GM12865 (cell line): ENCODE measurements at regions not wholly inside any gene's neighbourhood (a gene's known extent, or its start where the extent isn't known, plus 50 kb on each side); places are given as distances from the start of the nearest gene placed in this dataset.

Experiments used
- DNase-seq: peaks from one replicate; pipeline ENCODE4 v3.0.0; 2010; ENCODE audit warnings: low read depth
- H3K4me3 ChIP-seq: 2 replicates; pipeline ENCODE4 v1.5.1; 2011; ENCODE audit warnings: mild to moderate bottlenecking, low read depth, low read length, control low read depth
- TF ChIP-seq, protein P1 (sequence below): IDR thresholded peaks from 2 replicates; pipeline ENCODE4 v1.5.1; 2011; ENCODE audit warnings: low read length, control low read depth, low read depth, inconsistent platforms; ENCODE audit not compliant: insufficient read depth; ENCODE audit errors: missing control alignments

DNA sequence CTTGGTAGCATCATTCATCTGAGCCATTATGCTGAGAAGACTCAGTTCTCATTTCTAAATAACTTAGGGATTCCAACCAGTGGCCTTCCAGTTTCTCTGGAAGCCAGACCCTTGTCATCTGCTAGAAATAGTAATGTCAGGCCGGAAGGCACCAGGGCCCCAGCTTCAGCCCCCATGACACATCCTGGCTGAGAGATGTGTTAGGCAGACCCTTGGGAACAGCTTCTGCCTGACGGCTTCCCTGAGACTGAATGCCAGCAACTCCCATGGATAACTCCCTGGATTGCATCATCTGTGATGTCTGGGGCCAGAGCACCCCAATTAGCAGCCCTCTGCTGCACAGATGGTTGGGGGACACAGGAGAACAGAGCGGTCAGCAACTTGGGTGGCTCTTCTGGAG lies 583.5 kb upstream of the TBX3 start:
- DNase-seq: no peak
- TF ChIP-seq, protein P1, sequence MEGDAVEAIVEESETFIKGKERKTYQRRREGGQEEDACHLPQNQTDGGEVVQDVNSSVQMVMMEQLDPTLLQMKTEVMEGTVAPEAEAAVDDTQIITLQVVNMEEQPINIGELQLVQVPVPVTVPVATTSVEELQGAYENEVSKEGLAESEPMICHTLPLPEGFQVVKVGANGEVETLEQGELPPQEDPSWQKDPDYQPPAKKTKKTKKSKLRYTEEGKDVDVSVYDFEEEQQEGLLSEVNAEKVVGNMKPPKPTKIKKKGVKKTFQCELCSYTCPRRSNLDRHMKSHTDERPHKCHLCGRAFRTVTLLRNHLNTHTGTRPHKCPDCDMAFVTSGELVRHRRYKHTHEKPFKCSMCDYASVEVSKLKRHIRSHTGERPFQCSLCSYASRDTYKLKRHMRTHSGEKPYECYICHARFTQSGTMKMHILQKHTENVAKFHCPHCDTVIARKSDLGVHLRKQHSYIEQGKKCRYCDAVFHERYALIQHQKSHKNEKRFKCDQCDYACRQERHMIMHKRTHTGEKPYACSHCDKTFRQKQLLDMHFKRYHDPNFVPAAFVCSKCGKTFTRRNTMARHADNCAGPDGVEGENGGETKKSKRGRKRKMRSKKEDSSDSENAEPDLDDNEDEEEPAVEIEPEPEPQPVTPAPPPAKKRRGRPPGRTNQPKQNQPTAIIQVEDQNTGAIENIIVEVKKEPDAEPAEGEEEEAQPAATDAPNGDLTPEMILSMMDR: no peak

DNA sequence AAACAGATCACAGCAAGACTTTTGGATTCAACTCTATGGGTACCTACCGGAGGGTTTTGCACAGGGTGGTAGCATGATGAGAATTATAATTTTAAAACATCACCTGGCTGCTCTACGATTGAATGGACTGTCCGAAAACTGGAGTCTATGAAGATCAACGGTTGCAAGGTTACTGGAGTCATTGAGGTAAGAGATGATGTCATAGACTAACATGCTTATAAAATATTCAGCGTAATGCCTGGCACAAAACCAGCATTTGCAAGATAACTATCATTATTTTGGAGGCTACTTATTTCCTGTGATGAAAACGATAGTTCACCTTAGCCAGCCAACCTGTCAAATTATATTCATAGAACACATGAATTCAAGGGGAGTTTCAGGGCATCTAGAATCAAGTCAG lies 580.6 kb upstream of the TBX3 start:
- TF ChIP-seq, protein P1: no peak
- no peak for DNase-seq
- H3K4me3 ChIP-seq: no peak overlapping the region

More for the DNA sequence above, 583.5 kb upstream of the TBX3 start:
- H3K4me3 ChIP-seq: no peak overlapping the region

DNA sequence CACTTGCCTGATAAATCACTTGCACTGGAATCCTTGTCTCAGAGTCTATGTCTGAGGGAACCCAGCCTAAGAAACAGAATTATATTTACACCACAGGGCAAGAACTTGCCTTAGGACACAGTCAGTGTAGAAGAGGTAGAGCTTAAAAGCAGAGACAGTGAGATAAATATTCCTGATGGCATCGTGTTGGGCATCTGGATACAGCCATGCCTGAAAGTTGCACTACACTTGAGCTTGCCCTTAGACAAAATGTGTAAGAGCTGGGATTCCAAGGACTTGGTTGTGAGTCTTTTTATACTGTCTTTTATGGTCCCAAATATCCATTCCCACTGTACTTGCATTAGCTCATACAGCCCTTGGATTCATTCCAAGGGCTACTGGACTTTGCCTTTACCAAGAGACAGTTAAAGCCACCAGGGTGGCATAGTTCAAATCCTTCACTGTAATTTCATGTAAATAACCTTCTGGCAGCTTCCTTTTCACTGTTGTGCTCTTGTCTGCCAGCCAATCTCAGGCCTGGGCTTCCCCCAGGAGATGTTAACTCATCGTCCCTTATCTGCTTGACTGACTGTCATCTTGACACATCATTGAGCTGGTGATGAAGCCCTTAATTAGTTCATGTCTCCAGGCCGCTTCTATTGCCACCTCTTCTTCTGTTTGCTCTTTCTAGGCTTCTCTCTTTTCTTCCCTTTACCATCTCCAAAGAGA lies 577.9 kb upstream of the TBX3 start:
- H3K4me3 ChIP-seq: no peak overlapping the region
- TF ChIP-seq, protein P1: no peak
- DNase-seq: peak; percentile 19

DNA sequence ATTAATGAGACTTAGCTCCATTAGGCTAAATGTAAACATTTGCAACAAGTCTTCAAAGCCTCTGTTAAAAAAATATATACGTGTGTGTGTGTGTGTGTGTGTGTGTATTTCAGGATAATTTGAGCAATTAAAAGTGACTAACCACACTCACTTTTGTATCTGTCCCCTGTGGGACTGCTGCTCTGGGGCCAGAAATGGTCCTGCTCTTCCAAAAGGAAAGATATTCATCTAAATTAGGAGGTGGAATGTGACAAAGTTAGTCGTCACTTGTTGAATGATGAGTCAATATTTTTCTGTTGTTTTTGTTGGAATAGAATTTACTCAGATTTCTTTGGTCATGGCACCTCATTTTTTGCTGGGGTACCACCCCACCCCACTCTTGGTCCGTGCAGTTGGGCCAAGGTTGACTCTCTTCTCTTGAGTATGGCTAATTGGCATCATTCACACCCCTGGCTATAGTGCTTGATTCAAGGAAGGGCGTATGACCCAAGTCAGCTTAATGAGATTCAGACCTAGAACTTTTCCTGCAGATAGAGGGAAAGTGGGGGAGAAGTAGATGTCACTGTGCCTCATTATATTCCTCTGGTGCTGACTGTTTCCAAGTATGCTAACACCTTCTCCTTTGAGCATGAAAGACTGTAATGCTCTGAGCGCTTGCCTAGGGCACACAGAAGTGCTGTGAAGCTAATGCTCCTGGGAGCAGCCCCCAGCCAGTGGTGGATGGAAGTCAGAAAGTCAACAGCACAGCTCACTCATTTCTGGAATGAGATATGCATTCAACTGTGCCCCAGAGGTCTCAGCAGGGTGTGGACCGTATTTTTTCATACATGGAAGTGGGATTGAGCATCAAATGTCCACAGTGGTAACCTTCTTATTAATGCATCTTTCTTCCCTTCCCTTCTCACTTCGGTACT lies 577.0 kb upstream of the TBX3 start:
- H3K4me3 ChIP-seq: no peak overlapping the region
- no peak for DNase-seq
- TF ChIP-seq, protein P1: no peak

DNA sequence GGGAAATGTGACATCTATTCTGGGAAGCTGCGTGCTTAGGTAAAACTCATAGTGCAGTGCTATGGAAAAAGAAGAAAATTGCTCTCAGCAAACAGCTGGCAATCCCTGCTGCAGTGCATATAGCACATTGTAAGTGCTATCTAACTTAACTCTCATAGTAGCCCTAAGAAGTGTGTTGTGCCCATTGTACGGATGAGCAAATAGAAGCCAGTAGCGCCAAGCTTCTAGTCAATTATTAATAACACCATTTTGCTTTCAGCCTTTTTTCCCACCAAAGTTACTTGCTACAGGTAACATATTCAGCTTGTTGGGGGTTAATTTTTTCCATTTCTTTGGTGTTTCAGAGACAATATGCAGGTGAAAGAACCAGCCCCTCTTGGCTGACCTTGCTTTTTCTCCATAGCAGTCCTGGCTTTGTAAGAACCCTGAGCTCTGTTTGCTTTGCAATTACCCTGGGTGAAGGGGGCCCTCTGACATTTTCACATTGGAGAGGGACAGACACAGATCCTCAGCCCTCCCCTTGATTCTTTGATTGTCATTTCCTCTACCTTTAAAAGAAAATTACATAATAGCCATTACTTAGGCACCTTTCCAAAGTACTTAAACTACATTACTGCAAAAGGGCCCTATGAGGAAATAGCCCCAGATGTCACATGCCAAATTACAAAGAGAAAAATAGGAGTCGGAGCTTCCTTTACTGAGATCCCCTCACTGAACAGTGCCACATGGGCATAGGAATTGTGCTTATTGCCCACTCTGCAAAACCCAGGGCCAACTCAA lies 576.2 kb upstream of the TBX3 start:
- H3K4me3 ChIP-seq: no peak overlapping the region
- DNase-seq: no peak
- TF ChIP-seq, protein P1: no peak

DNA sequence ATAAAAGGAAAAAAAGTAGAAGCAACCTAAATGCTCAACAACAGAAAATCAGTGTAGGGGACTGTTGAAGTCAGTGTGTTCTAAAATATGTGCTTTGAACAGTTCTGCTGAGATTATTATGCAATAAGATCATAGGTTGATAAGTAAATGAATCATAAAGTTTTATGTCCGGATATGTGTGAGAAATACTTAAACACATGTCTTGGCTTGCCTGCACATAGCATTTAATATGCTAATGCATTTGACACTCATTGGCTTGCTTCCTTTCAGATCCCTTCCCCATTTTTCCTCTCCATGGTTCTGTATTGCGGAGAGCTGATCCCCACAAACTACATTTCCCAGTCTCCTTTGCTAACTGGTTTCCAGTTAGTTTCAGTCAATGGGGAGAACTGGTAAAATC lies 573.8 kb upstream of the TBX3 start:
- TF ChIP-seq, protein P1: no peak
- H3K4me3 ChIP-seq: no peak overlapping the region
- DNase-seq: no peak
